Hepatocyte (in vitro differentiated cells): ENCODE measurements at regions not wholly inside any gene's neighbourhood (a gene's known extent, or its start where the extent isn't known, plus 50 kb on each side); places are given as distances from the start of the nearest gene placed in this dataset.

ENCODE experiments used
- DNase-seq: peaks from one replicate; pipeline ENCODE4 v3.0.0-alpha.2; 2016; ENCODE audit warnings: low spot score
- H2AFZ ChIP-seq: fragments of 200-600 bp; sonication (generic); 2 replicates; pipeline ENCODE4 v1.6.0; 2016; ENCODE audit warnings: antibody characterized with exemption, mild to moderate bottlenecking
- H3K27ac ChIP-seq: fragments of 200-600 bp; sonication (generic); 2 replicates; pipeline ENCODE4 v1.5.1; 2016; ENCODE audit warnings: mild to moderate bottlenecking
- H3K27me3 ChIP-seq: fragments of 200-600 bp; sonication (generic); 2 replicates; pipeline ENCODE4 v1.6.1; 2016
- H3K36me3 ChIP-seq: fragments of 200-600 bp; sonication (generic); replicated peaks from 2 replicates; pipeline ENCODE4 v1.5.1; 2016; ENCODE audit warnings: low read depth; ENCODE audit not compliant: insufficient read depth
- H3K4me1 ChIP-seq: fragments of 200-600 bp; sonication (generic); 2 replicates; pipeline ENCODE4 v1.5.1; 2016; ENCODE audit warnings: mild to moderate bottlenecking, moderate library complexity; ENCODE audit not compliant: insufficient read depth
- H3K4me2 ChIP-seq: fragments of 200-600 bp; sonication (generic); 2 replicates; pipeline ENCODE4 v1.6.0; 2016
- H3K4me3 ChIP-seq: fragments of 200-600 bp; sonication (generic); 2 replicates; pipeline ENCODE4 v1.5.1; 2016; ENCODE audit warnings: mild to moderate bottlenecking
- H3K79me2 ChIP-seq: fragments of 200-600 bp; sonication (generic); 2 replicates; pipeline ENCODE4 v1.6.0; 2017; ENCODE audit warnings: mild to moderate bottlenecking
- H3K9me2 ChIP-seq: fragments of 200-600 bp; sonication (generic); replicated peaks from 2 replicates; pipeline ENCODE4 v1.6.0; 2017; ENCODE audit warnings: mild to moderate bottlenecking; ENCODE audit not compliant: insufficient read depth
- H3K9me3 ChIP-seq: fragments of 200-600 bp; sonication (generic); 2 replicates; pipeline ENCODE4 v1.5.1; 2016; ENCODE audit warnings: low read depth, mild to moderate bottlenecking
- H4K20me1 ChIP-seq: fragments of 200-600 bp; sonication (generic); 2 replicates; pipeline ENCODE4 v1.6.0; 2016; ENCODE audit warnings: mild to moderate bottlenecking; ENCODE audit not compliant: insufficient read depth, poor library complexity, severe bottlenecking
- CTCF ChIP-seq: fragments of 200-600 bp; sonication (generic); IDR thresholded peaks from 2 replicates; pipeline ENCODE4 v1.5.1; 2016; ENCODE audit warnings: antibody characterized with exemption, mild to moderate bottlenecking; ENCODE audit not compliant: poor library complexity
- EZH2 ChIP-seq: fragments of 200-600 bp; sonication (generic); IDR thresholded peaks from 2 replicates; pipeline ENCODE4 v1.6.1; 2016; ENCODE audit warnings: antibody characterized with exemption, mild to moderate bottlenecking, borderline replicate concordance
- EZH2phosphoT487 ChIP-seq: fragments of 200-600 bp; sonication (generic); IDR thresholded peaks from one replicate; pipeline ENCODE4 v1.6.1; 2018; ENCODE audit warnings: antibody characterized with exemption, mild to moderate bottlenecking, low read depth, moderate library complexity; ENCODE audit not compliant: unreplicated experiment, severe bottlenecking
- WGBS: methylation state at CpG from one replicate; pipeline ENCODE4 v1.1.6; 2016; ENCODE audit warnings: low lambda C conversion rate; ENCODE audit errors: missing lambda C conversion rate; 5-methylcytosine and 5-hydroxymethylcytosine counted together

- no peaks in the 10 kb centered on the region for H3K36me3 ChIP-seq
- H3K4me3 ChIP-seq = no peak overlapping the region
- no peak overlapping the region for H2AFZ ChIP-seq
- no peak for DNase-seq
- H3K9me2 ChIP-seq = no peaks in the 10 kb centered on the region
- H4K20me1 ChIP-seq = no peaks in the 10 kb centered on the region
- no peaks in the 10 kb centered on the region for H3K9me3 ChIP-seq
- no peak overlapping the region for H3K27ac ChIP-seq
- no peaks in the 10 kb centered on the region for H3K27me3 ChIP-seq
- H3K4me1 ChIP-seq = no peaks in the 10 kb centered on the region
- no peaks in the 10 kb centered on the region for H3K79me2 ChIP-seq
- TF ChIP-seq CTCF = no peak
- TF ChIP-seq EZH2phosphoT487 = no peak
- TF ChIP-seq EZH2 = no peak
- 86% methylated on average over 8 of the region's 8 CpGs for WGBS
- H3K4me2 ChIP-seq = no peak overlapping the region
Observed at GRCh38 chr6:156046841-156047449, 591.3 kb upstream of the NOX3 start.

GRCh38 chr6:156046268-156046665 lies 590.6 kb upstream of the NOX3 start:
- Histone ChIP-seq H3K9me2 (no peaks in the 10 kb centered on the region), H4K20me1 (no peaks in the 10 kb centered on the region), H3K4me1 (no peaks in the 10 kb centered on the region), H3K4me2 (no peak overlapping the region), H3K79me2 (no peaks in the 10 kb centered on the region), H3K4me3 (no peak overlapping the region), H2AFZ (no peak overlapping the region), H3K36me3 (no peaks in the 10 kb centered on the region), H3K27ac (no peak overlapping the region), H3K9me3 (no peaks in the 10 kb centered on the region), H3K27me3 (no peaks in the 10 kb centered on the region)
- 82% methylated on average over 2 of the region's 2 CpGs for WGBS
- DNase-seq = no peak
- TF ChIP-seq EZH2 (no peak), EZH2phosphoT487 (no peak), CTCF (no peak)

GRCh38 chr6:156045401-156046267 lies 590.0 kb upstream of the NOX3 start:
- no peaks in the 10 kb centered on the region for H3K9me2 ChIP-seq
- H3K36me3 ChIP-seq = no peaks in the 10 kb centered on the region
- no peak overlapping the region for H3K4me2 ChIP-seq
- no peaks in the 10 kb centered on the region for H3K9me3 ChIP-seq
- H3K4me3 ChIP-seq = no peak overlapping the region
- no peaks in the 10 kb centered on the region for H3K4me1 ChIP-seq
- WGBS = 86% methylated on average over 6 of the region's 6 CpGs
- no peaks in the 10 kb centered on the region for H3K27me3 ChIP-seq
- no peaks in the 10 kb centered on the region for H3K79me2 ChIP-seq
- no peak overlapping the region for H3K27ac ChIP-seq
- TF ChIP-seq EZH2phosphoT487 (no peak), CTCF (no peak), EZH2 (no peak)
- no peak for DNase-seq
- no peaks in the 10 kb centered on the region for H4K20me1 ChIP-seq
- H2AFZ ChIP-seq = no peak overlapping the region
